ENCODE measurements at regions not wholly inside any gene's neighbourhood (a gene's known extent, or its start where the extent isn't known, plus 50 kb on each side); places are given as distances from the start of the nearest gene placed in this dataset.
A peak's percentile ranks its signal among the peaks of the same experiment; 100 is the strongest.

- no peak for DNase-seq (ENCODE audit: low read depth)
Measured at GRCh38 chr14:26990946-26991345, 393.1 kb upstream of the NOVA1 start.

GRCh38 chr14:26992403-26993115 is 394.7 kb upstream of the NOVA1 start:
- DNase-seq (ENCODE audit: low read depth), result no peak

GRCh38 chr14:26993556-26993955 is 395.7 kb upstream of the NOVA1 start:
- no peak for DNase-seq (ENCODE audit: low read depth)

GRCh38 chr14:26995301-26995700 is 397.5 kb upstream of the NOVA1 start:
- DNase-seq (ENCODE audit: low read depth), result no peak

GRCh38 chr14:26996246-26996645 is 398.4 kb upstream of the NOVA1 start:
- no peak for DNase-seq (ENCODE audit: low read depth)

- DNase-seq (ENCODE audit: low read depth), result no peak
Measured at GRCh38 chr14:27002179-27002578, 404.3 kb upstream of the NOVA1 start.

GRCh38 chr14:27006570-27006969 is 408.7 kb upstream of the NOVA1 start:
- DNase-seq (ENCODE audit: low read depth), result no peak

- DNase-seq (ENCODE audit: low read depth), result no peak
Measured at GRCh38 chr14:27008187-27008586, 410.4 kb upstream of the NOVA1 start.

- DNase-seq (ENCODE audit: low read depth), result no peak
Measured at GRCh38 chr14:27012641-27013040, 414.8 kb upstream of the NOVA1 start.

GRCh38 chr14:27013678-27014077 is 415.8 kb upstream of the NOVA1 start:
- DNase-seq (ENCODE audit: low read depth), result no peak

GRCh38 chr14:27015065-27015464 is 417.2 kb upstream of the NOVA1 start:
- no peak for DNase-seq (ENCODE audit: low read depth)

GRCh38 chr14:27025648-27026047 is 427.8 kb upstream of the NOVA1 start:
- DNase-seq (ENCODE audit: low read depth), result no peak

- no peak for DNase-seq (ENCODE audit: low read depth)
Measured at GRCh38 chr14:27026097-27026496, 428.3 kb upstream of the NOVA1 start.

GRCh38 chr14:27040552-27040951 is 442.7 kb upstream of the NOVA1 start:
- DNase-seq (ENCODE audit: low read depth), result no peak

- peak; percentile 10 for DNase-seq (ENCODE audit: low read depth)
Measured at GRCh38 chr14:27049701-27050100, 451.9 kb upstream of the NOVA1 start.

GRCh38 chr14:27050208-27050607 is 452.4 kb upstream of the NOVA1 start:
- DNase-seq (ENCODE audit: low read depth), result peak; percentile 1

- DNase-seq (ENCODE audit: low read depth), result no peak
Measured at GRCh38 chr14:27056586-27056985, 458.8 kb upstream of the NOVA1 start.

- no peak for DNase-seq (ENCODE audit: low read depth)
Measured at GRCh38 chr14:27061299-27061698, 463.5 kb upstream of the NOVA1 start.

GRCh38 chr14:27063959-27064358 is 466.1 kb upstream of the NOVA1 start:
- no peak for DNase-seq (ENCODE audit: low read depth)

GRCh38 chr14:27065886-27066285 is 468.1 kb upstream of the NOVA1 start:
- no peak for DNase-seq (ENCODE audit: low read depth)

GRCh38 chr14:27067961-27068360 is 470.1 kb upstream of the NOVA1 start:
- no peak for DNase-seq (ENCODE audit: low read depth)

- no peak for DNase-seq (ENCODE audit: low read depth)
Measured at GRCh38 chr14:27072589-27072988, 474.8 kb upstream of the NOVA1 start.

- no peak for DNase-seq (ENCODE audit: low read depth)
Measured at GRCh38 chr14:27075503-27075902, 477.7 kb upstream of the NOVA1 start.

- no peak for DNase-seq (ENCODE audit: low read depth)
Measured at GRCh38 chr14:27077214-27077613, 479.4 kb upstream of the NOVA1 start.
